Bronchial epithelial cell (primary cell): ENCODE measurements at regions not wholly inside any gene's neighbourhood (a gene's known extent, or its start where the extent isn't known, plus 50 kb on each side); places are given as distances from the start of the nearest gene placed in this dataset.

Experiments used
- DNase-seq: peaks from one replicate; pipeline ENCODE4 v3.0.0-alpha.2; 2010; ENCODE audit warnings: low read depth
- FAIRE-seq: peaks from 2 replicates; lab custom pipeline; 2011; peaks lifted over from hg19 to GRCh38; lab: Jason Lieb, UNC
- H3K27me3 ChIP-seq: 2 replicates; pipeline ENCODE4 v1.5.1; 2011; ENCODE audit warnings: low read length; ENCODE audit not compliant: control insufficient read depth, insufficient read depth
- H3K36me3 ChIP-seq: 2 replicates; pipeline ENCODE4 v1.5.1; 2011; ENCODE audit warnings: low read length; ENCODE audit not compliant: control insufficient read depth, insufficient read depth
- H3K4me3 ChIP-seq: 2 replicates; pipeline ENCODE4 v1.5.1; 2011; ENCODE audit warnings: mild to moderate bottlenecking, low read depth, low read length, control low read depth
- TF ChIP-seq, protein P1 (sequence below): IDR thresholded peaks from 2 replicates; pipeline ENCODE4 v1.5.1; 2011; ENCODE audit warnings: mild to moderate bottlenecking, moderate library complexity, low read length, control low read depth, inconsistent platforms; ENCODE audit not compliant: insufficient read depth, severe bottlenecking

GRCh38 chr10:47061776-47062175 lies 150.5 kb downstream of the PTPN20 start:
- TF ChIP-seq, protein P1, sequence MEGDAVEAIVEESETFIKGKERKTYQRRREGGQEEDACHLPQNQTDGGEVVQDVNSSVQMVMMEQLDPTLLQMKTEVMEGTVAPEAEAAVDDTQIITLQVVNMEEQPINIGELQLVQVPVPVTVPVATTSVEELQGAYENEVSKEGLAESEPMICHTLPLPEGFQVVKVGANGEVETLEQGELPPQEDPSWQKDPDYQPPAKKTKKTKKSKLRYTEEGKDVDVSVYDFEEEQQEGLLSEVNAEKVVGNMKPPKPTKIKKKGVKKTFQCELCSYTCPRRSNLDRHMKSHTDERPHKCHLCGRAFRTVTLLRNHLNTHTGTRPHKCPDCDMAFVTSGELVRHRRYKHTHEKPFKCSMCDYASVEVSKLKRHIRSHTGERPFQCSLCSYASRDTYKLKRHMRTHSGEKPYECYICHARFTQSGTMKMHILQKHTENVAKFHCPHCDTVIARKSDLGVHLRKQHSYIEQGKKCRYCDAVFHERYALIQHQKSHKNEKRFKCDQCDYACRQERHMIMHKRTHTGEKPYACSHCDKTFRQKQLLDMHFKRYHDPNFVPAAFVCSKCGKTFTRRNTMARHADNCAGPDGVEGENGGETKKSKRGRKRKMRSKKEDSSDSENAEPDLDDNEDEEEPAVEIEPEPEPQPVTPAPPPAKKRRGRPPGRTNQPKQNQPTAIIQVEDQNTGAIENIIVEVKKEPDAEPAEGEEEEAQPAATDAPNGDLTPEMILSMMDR: no peak
- Histone ChIP-seq H3K4me3 (no peak overlapping the region), H3K36me3 (no peaks in the 10 kb centered on the region), H3K27me3 (no peaks in the 10 kb centered on the region)
- no peak for DNase-seq
- no peak for FAIRE-seq

GRCh38 chr10:47062441-47063200 lies 151.4 kb downstream of the PTPN20 start:
- DNase-seq (peak; percentile 4), FAIRE-seq (no peak)
- no peaks in the 10 kb centered on the region for H3K36me3 ChIP-seq
- no peak overlapping the region for H3K4me3 ChIP-seq
- H3K27me3 ChIP-seq: no peaks in the 10 kb centered on the region
- TF ChIP-seq, protein P1: peak; percentile 27

GRCh38 chr10:47063858-47064257 lies 152.6 kb downstream of the PTPN20 start:
- Histone ChIP-seq H3K27me3 (no peaks in the 10 kb centered on the region), H3K36me3 (no peaks in the 10 kb centered on the region), H3K4me3 (no peak overlapping the region)
- TF ChIP-seq, protein P1: no peak
- FAIRE-seq (no peak), DNase-seq (no peak)

DNA sequence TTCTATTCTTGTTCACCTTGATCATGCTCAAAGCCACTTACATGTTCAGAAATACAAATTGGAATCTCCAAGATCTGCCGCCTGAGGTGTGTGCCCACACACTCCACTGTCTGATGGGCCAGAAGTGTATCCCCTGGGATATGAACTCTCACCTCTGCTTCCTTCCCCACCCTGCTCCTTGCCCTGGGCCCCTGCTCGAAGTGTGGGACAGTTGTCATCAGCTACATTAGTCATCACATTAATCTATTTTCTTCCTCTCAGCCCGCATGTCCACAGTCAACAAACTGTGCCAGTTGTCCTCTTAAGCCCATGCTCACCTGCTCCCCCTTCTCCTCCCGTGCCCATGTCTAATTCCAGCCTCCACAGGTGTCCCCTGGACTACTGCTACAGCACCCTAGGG lies 154.7 kb downstream of the PTPN20 start:
- FAIRE-seq: no peak
- Histone ChIP-seq H3K4me3 (no peak overlapping the region), H3K36me3 (no peaks in the 10 kb centered on the region), H3K27me3 (no peaks in the 10 kb centered on the region)
- DNase-seq: no peak
- TF ChIP-seq, protein P1: no peak

DNA sequence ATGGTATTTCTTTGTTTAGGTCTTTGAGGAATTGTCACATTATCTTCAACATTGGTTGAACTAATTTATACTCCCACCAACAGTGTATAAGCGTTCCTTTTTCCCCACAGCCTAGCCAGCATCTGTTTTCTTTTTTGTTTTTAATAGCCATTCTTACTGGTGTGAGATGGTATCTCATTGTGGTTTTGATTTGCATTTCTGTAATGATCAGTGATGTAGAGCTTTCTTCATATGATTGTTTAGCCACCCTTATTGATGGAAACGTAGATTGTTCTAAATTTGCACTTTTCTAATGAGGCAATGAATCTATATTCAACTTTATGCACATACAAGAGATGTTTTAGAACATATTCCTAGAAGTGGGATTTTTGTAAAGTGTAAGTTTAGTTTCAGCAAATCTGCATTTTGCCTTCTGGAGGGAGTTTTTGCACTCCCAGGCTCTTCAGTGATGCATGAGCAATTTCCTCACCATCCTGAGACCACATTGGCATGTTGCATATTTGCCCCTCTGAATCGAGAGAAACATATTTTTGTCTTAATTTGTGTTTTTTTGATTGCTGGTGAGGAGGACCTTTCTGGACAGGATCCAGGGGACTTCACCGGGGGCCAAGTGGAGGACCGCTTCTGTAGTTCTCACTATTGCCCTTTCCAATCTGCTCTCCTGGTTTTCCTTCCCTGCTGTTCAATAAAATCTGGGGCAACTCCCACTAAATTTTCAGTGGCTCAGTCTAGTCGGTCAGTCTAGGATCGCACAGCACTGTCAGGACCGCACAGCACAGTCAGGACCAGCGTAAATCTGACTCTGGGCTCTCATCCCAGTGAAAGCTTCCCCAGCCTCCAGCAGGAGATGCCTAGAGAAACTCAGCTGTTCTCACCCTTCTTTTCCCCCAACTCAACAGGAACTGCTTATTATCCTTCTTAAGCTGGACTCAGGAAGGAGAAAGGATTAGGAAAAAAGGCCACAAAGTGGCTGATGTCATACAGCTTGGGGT lies 157.0 kb downstream of the PTPN20 start:
- DNase-seq (no peak), FAIRE-seq (no peak)
- peaks cover 2% of the 10 kb centered on the region for H3K27me3 ChIP-seq
- no peak overlapping the region for H3K4me3 ChIP-seq
- H3K36me3 ChIP-seq: no peaks in the 10 kb centered on the region
- TF ChIP-seq, protein P1: no peak
